ENCODE measurements at regions not wholly inside any gene's neighbourhood (a gene's known extent, or its start where the extent isn't known, plus 50 kb on each side); places are given as distances from the start of the nearest gene placed in this dataset.

DNA sequence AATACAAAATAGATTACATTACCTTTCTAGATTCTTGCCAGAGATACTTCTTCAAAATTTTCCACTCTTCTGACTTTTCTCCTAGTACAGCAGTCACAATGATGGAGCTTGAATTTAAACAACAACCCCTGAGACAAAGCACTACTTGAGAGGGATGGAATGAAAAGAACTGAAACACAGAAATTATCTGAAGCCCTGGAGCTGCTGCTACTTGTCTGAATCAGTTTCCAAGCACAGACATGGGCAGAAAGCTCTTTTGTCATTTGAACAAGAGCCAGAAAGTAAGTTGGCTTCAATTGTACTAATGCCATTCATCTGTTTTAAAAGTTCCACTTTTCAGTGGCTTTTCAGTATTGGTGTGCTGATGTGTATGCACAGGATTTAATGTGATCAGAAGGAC lies 718.5 kb upstream of the ARPP21 start:
- DNase-seq: no peak

DNA sequence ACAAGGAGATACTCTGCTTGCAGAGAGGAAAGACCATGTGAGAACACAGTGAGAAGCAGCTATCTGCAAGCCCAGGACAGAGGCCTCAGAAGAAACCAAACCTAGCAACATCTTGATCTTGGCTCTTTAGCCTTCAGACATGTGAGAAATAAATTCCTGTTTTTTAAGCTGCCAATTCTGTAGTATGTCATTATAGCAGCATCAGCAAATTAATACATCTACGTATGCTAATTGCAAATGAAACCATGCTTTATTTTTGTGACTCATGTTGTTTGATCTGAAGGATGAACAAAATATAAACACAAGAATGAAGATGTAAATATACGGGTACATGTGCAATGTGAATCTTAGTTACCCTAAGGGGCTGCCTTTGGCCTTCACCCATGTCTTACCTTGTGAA lies 714.4 kb upstream of the ARPP21 start:
- DNase-seq: no peak

DNA sequence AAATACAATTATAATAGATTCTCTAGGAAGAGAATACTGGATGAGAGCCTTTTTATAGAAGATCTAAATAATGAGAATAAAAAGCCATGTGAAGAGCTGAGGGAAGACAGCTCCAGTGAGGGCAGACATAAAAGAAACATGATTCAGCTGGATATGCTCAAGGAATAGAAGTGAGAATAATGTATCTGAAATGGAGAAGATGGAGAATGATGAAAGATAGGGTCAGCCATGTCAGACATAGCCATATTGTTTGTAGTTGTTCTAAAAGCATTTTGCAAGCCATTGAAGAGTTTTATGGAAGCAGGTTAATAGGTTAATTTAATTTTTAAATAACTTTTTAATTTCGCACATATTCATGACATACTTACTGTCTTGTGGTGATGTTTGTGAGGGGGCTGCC lies 713.5 kb upstream of the ARPP21 start:
- DNase-seq: no peak

DNA sequence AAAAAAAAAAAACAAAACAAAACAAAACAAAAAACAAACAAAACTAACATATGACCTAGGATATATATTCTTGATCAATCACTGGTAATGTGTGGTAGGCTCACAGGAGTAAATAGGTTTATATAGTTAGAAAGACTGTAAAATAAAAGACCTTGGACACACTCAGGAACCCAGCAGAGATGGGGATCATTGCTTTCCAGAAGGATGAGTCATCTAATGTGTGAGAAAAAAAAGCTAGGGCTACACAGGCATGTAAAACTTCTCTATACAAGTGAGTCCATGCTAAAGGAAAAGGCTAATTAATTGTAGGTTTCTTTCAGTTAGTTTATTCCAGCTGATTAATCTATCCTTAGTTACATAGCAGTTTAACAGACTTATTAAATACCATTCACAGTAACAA lies 710.3 kb upstream of the ARPP21 start:
- DNase-seq: no peak

DNA sequence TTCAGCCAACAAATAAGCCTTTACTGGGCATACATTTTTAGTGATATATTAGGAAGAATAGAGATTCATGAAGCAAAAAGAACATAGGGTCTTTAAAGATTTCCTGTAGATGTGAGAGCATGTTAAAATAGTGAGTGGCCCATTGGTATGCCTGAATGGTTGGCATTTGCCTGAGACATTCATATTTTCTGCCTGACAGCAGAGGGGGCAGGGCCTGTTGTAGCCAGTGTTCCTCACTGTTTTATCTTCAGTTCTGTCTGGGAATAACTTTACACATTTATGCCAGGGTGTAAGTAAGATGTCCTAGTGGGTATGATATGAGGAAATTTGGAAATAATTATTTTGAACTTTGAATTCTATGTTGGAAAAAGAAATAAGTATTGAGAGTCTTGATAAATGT lies 704.7 kb upstream of the ARPP21 start:
- no peak for DNase-seq

DNA sequence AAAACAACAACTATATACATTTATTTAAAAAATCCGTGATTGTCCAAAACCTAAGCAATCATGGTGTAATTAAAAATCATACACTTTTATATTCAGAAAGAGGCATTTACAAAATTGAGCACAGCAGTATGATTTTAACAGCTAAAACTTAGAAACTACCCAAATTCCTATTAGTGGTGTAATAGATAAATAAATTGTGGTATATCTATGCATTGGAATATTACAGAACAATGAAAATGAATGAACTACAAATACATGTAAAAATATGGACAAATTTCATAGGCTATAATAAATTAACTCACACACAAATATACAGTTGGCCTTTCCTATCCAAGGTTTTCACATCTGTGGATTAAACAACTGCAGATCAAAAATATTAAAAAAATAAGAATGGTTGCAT lies 700.5 kb upstream of the ARPP21 start:
- no peak for DNase-seq

DNA sequence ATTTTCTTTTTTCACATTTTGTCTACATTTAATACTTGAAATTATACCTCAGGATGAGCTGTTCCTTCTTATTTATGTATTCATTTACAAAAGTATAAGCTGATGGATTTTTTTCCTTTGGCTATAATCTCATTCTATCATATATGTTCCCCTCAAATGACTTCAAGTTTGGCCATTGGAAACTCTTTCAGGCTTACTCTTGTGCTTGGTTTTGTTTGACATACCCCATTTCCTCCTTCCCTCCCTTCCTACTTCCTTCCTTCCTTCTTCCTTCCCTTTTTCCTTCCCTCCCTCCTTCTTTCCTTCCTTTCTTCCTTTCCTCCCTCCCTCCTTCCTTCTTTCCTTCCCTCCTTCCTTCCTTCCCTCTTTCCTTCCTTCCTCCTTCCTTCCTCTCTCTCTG lies 697.1 kb upstream of the ARPP21 start:
- DNase-seq: no peak

DNA sequence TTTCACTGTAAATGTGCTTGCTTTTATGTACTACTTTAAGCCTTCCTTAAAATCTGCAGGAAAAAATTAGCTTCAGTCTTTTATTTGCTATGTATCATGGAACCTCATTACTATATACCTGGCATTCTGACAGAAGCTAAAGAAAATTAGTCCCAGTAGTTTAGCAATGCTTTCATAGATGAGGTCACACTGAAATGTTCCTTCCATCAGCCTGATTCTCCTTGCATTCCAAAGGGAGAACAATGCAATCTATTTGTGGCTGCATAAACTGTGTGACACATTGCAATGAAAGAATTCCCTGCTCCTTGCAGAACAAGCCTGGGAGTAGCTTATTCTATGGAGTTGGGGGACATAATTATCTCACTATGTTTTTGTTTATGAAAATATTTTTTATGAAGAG lies 691.5 kb upstream of the ARPP21 start:
- no peak for DNase-seq

DNA sequence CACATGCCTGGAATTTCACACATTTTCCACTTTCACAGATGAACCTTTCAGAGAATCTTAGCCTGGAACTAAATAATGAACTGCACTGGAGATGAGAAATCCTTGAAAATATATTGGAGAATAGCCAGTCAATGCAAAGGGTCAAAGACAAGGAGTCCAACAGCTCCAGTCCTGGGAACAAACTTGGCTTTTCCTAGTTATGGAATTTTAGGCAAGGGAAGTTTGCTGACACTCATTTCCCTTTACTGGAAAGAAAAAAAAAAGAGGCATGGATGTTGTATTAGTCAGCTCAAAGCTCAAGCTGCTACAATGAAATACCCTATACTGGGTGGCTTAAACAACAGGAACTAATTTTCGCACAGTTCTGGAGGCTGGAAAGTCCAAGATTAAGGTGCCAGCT lies 690.8 kb upstream of the ARPP21 start:
- no peak for DNase-seq

DNA sequence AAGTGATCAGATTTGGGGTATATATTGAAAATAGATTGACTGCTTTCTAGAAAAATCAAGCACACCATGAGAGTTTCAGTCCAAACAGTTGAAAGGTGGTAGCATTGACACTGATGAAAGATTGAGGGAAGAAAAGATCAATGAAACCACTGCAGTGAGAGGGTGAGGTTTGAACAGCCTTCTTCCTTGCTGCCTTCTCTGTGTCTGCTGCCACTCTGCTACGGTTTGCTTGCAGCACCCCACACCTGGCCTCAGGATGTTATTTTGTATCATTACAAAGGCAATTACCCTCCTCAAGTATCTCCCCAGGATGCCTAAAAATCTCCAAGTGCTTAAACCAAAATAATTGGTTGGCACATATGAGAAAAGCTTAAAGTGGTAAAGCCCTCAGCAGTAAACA lies 683.6 kb upstream of the ARPP21 start:
- DNase-seq: no peak

DNA sequence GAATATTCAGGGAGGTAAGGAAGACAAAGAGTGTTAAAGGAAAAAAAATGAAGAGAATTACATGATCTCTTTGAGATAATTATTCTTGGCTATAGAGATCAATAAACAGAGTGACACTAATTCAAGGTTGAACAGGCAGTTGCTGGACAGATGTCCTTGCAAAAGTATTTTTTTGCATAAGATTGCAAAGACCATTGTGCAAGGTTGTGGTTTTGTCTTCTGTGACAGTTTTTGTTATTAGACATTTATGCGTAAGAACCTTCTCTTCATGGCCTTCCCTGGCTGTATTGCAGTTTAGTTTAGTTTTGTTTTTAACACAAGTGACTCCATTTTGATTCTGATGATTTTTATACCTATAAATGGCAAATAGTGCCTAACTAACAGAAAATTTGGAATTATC lies 682.8 kb upstream of the ARPP21 start:
- no peak for DNase-seq

DNA sequence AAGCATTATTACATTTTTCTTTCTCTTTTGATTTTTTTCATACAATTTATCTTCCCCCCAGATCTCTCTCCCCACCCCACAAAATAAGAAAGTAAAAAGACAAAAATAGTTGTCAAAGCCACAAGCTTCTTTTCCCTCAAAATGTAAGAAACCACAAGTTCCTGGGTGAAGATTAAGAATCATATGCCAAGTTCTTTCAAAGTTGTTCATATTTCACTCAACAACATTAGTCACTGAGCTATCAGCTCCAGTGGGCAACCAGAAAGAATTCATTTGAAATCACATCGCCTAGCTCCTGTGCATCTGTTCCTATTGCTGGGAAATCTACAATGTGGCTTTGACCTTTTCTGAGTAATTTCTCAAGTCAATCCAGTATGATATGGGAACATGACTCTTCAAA lies 681.6 kb upstream of the ARPP21 start:
- no peak for DNase-seq

DNA sequence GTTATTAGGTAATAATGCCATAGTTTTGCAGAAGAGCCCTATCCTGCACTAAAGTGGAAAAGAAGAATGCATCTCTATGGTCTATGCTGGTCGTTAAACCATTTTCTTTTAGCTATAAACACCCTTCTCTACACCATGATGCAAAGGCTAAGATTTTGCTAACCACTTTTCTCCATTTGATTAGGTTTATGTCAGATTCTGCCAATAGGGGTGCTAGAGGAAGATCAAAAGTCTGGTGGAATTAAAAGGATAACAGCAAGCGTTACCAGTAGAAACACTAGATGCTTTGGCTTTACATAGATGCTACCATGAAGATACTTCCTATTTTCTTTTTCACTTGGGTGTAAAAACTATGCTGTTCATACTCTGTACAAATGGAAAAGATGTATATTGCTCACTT lies 669.8 kb upstream of the ARPP21 start:
- DNase-seq: no peak

DNA sequence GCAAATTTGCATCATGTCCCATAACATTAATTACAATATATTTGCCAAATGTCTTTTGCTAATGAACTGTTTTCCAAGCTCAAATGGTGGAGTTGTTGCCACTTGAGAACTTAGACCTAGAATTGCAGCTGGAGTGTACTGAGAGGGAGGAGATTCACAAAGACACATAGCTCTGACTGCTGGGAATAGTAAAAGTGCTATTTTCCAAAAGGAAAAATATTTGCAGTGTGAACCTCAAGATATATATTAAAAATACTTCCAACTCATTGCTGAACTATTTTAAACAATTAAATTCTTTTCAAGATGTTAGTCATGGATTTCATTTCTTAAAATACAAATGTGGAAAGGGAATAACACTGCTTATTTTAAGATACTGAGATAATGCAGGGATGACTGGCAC lies 666.8 kb upstream of the ARPP21 start:
- no peak for DNase-seq

DNA sequence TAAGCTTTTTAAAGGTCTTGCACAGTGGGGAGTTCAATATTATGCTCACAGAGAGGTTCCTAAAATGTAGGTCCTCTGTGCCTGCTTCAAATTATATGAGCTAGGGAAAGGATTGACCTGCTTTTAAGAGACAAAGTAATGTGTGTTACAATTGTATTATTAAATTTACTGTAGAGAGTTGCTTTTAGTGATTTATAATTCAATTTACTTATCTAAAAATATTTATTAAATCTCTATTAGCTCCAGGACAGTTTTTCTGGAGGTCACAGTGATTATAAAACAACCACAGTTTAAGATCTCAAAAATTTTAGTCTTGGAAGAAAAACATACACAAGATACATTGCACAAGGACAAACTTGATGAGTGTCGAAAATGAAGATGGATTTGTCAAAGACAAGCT lies 665.7 kb upstream of the ARPP21 start:
- DNase-seq: no peak

DNA sequence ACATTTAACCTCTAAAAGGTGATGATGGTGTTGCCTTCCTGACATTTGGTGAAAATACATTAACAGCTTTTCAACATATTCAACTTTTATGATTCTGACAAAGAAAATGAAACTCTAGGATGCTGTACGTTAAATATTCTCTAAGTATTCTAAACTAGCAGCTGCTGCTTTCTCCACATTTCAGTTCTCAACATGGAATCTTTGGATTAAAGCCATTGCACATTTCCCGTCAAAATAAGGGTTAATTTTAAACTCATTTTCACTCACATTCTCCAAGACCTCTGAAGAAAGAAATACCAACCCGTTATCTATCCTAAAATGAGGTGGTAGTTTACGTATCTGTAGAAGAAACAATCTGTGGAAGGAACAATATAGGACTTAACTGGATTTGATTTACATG lies 655.7 kb upstream of the ARPP21 start:
- DNase-seq: no peak

DNA sequence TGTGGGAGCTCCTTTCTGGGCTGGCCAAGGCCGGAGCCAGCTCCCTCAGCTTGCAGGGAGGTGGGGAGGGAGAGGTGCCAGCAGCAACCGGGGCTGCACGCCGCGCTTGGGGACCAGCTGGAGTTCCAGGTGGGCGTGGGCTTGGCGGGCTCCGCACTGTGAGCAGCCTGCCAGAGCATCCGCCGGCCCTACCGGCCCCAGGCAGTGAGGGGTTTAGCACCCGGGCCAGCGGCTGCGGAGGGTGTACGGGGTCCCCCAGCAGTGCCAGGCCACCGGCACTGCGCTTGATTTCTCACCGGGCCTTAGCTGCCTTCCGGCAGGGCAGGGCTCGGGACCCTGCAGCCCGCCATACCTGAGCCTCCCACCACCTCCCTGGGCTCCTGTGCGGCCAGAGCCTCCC lies 651.0 kb upstream of the ARPP21 start:
- no peak for DNase-seq

DNA sequence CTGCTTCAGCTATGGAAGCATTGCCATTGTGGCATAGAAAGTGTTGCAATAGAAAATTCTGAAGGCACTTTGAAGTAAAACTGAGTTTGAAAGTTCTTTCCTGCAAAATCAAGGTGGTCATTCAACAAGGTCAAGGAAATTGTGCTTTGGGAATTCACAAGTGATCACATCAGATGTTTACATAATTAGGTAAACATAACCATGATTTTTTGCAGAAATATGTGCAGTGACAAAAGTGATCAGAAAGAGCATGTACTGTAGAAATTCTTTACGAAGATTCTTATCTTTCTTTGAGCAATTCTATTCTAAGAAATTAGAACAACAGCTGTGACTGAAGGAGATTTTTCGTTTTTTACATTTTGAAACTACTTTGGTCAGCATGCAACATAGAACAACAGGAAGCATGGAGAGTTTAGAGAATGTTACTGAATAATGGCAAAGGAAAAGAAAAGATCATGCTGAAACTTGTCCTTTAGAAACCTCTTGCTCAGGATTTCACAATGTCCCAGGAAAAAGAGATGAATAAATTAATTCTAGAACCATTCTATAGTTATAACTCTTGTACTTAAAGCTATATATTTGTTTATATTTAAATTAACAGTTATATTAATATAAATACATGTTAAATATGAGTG lies 643.4 kb upstream of the ARPP21 start:
- DNase-seq: no peak

DNA sequence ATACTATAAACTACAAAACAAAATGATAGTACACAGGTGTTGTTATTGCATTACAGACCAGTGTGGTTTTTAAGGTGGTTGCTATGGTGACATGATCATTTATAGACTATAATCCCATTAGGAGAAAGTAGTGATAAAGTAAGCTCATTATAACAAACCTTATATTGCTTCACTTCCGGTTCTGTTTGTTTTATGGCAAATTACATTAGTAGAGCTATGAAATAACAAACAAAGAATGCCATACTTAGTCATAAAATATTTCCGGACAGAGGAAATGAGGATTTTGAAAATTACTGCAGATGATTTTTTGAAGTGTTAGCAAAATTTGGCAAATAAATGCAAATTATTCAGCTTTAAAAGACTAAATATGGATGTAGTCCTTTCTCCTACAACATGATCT lies 640.4 kb upstream of the ARPP21 start:
- no peak for DNase-seq

DNA sequence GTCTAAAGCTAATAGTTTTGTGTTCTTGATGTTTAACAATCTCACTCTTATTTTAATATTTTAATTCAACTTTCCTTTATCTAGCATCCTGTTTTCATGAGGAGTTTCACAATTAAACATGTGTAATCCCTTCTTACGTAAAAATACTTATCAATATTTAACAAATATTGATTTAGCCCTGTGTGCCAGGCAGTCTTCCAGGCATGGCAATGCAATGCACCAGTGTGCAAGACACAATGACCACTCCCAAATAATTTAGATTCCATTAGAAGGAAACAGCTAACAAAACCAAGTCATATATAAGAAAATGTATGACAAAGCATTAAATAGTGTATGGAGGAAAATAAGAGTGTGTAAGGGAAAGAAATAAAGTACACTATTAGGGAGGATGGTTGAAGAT lies 627.1 kb upstream of the ARPP21 start:
- no peak for DNase-seq

DNA sequence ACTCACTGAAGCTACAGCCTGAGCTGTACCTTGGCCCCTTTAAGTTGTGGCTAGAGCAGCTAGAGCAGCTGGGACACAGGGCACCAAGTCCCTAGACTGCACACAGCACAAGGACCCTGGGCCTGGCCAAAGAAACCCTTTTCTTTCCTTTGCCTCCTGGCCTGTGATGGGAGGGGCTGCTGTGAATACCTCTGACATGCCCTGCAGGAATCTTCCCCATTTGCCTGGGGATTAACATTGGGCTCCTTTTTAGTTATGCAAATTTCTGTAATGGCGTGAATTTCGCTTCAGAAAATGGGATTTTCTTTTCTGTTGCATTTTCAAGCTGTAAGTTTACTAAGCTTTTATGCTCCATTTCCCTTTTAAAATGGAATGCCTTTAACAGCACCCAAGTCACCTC lies 611.2 kb upstream of the ARPP21 start:
- no peak for DNase-seq

DNA sequence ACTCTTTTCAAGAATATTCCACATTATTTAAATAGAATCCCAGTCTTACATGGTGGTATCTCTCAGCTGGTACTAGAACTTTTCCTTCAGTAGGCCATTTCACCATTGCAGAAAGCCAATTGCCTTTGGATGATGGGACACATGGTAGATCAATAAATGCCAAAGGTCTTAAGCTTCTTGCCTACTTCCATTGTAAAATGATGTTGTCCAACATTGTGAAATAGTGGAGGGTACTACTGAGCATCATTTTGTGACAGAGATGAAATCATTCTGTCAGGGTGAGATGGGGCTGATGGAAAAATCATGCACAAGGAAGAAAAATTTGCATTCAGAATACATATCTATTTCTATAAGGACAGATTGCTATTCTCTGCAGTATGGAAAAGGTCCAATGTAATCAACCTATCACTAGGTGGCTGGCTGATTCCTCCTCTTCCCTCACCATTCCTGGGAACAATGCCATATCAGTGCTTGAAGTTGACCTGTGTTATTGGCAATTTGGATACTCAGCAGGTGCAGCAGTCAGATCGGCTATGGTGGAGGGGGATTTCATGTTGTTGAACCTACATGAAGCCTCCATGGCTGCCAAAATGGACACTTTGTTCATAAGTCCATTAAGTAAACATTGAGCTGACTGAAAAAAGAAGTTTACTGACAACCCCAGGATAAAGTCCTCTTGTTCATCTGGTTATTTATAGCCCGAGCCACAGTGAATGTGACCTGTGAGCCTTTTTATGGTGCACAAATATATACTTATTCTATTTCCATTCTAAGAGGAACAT lies 596.9 kb upstream of the ARPP21 start:
- no peak for DNase-seq

DNA sequence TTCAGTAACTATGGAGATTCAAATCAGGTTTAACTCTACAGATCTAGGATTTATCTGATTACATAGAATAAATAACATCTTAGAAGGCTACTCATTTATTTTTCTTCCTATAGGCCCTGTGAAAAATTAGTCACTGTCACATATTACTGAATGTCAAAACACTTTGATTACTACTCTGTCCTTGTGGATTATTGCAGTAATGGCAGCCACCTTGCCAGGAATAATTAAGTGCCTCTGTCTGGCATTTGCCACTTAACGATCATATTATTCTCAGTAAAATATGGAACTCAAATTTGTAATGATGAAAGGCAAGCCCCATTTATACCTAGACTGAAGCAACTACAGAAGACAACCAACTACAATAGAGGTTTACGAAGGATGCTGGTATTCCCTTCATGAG lies 596.3 kb upstream of the ARPP21 start:
- DNase-seq: no peak

DNA sequence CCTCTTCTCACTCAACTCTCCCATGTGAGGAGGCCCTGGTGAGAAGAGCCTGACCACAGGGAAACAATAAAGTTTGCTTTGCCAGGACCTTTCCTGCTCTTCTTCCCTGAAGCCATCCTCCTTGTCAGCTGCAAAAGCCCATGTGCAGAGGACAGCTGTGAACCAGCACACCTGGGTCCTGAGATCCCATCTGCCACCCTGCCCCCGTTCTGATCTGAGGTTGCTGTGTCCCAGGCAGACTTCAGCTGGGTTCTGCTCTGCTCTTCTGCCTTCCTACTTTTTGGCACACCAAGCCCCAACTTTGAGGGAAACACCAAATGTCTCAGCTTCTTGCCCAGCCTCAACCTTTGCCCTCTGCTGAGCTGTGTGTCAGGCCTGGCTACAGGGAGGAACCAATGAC lies 595.1 kb upstream of the ARPP21 start:
- DNase-seq: no peak

DNA sequence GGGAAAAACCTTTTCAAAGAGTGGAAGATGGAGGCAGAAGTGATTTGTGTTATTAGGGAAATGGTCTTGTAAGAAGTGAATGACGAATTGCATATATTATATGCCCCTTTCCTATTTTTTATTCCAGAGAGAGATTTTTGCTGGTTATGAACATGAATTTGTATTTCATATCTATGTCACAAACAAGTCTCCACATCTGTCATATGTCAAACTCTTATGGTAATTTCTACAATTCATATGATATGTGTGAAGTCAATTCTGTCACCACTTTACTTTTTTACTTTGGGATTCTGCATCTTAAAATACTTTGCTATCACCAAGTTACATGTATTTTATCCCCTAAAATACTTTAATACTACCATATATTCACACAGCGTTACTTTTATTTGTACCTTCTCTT lies 594.2 kb upstream of the ARPP21 start:
- DNase-seq: no peak

Measured in 8988T (cell line).